Panc1 (cell line): ENCODE measurements at regions not wholly inside any gene's neighbourhood (a gene's known extent, or its start where the extent isn't known, plus 50 kb on each side); places are given as distances from the start of the nearest gene placed in this dataset.

Source experiments
- POLR2AphosphoS5 ChIP-seq: IDR thresholded peaks from 2 replicates; pipeline ENCODE4 v1.6.1; 2012; ENCODE audit warnings: mild to moderate bottlenecking, low read depth, low read length, moderate library complexity
- TF ChIP-seq, protein P1 (sequence below): fragments of 450-650 bp; IDR thresholded peaks from 2 replicates; pipeline ENCODE4 v1.5.1; 2017; ENCODE audit warnings: mild to moderate bottlenecking

DNA sequence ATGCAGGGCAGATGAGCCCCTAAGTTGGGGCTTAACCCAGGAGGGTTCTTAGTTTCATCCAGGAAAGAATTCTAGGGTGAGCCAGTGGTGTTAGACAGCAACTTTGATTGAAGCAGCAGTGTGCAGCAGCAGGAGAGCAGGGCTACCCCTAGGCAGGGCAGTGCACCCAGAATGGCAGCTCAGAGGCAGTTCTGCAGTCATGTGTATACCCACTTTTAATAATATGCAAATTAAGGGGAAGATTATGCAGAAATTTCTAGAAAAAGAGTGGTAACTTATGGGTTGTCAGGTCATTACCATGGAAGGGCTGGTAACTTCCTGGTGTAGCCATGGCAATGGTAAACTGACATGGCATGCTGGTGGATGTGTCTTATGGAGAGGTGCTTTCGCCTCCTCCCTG, 297.5 kb downstream of the PCNX1 start:
- TF ChIP-seq, protein P1, sequence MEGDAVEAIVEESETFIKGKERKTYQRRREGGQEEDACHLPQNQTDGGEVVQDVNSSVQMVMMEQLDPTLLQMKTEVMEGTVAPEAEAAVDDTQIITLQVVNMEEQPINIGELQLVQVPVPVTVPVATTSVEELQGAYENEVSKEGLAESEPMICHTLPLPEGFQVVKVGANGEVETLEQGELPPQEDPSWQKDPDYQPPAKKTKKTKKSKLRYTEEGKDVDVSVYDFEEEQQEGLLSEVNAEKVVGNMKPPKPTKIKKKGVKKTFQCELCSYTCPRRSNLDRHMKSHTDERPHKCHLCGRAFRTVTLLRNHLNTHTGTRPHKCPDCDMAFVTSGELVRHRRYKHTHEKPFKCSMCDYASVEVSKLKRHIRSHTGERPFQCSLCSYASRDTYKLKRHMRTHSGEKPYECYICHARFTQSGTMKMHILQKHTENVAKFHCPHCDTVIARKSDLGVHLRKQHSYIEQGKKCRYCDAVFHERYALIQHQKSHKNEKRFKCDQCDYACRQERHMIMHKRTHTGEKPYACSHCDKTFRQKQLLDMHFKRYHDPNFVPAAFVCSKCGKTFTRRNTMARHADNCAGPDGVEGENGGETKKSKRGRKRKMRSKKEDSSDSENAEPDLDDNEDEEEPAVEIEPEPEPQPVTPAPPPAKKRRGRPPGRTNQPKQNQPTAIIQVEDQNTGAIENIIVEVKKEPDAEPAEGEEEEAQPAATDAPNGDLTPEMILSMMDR = no peak
- TF ChIP-seq POLR2AphosphoS5 = no peak
